HEK293 (cell line): ENCODE measurements at regions not wholly inside any gene's neighbourhood (a gene's known extent, or its start where the extent isn't known, plus 50 kb on each side); places are given as distances from the start of the nearest gene placed in this dataset.

ENCODE experiments used
- CTCF ChIA-PET: fragments of 350-600 bp; formaldehyde crosslinking; extraction: SDS; loops from one replicate; lab custom pipeline; 2021; ENCODE audit warnings: antibody characterized with exemption; lab: Yijun Ruan, JAX
- POLR2A ChIA-PET: fragments of 300-600 bp; formaldehyde crosslinking; extraction: SDS; loops from one replicate; lab custom pipeline; 2020; ENCODE audit warnings: antibody characterized with exemption, inconsistent platforms; lab: Yijun Ruan, JAX
- H3K27ac ChIP-seq: fragments of 200-500 bp; sonication (Bioruptor generic); 2 replicates; pipeline ENCODE4 v1.5.1; 2014; ENCODE audit warnings: low read depth, low read length, control low read depth, inconsistent platforms; ENCODE audit errors: extremely low read depth
- H3K36me3 ChIP-seq, 2 experiments: fragments of 200-500 bp in 1 of 2; sonication (Bioruptor generic) in 1 of 2; 1 replicate in 1 of 2; 2 replicates in 1 of 2; pipeline ENCODE4 v1.5.1; 2014 to 2017; ENCODE audit warnings: inconsistent platforms in 2 of 2, low read length in 2 of 2; ENCODE audit not compliant: control insufficient read depth in 2 of 2, insufficient read depth in 1 of 2
- H3K4me1 ChIP-seq: fragments of 200-500 bp; sonication (Bioruptor generic); 2 replicates; pipeline ENCODE4 v1.5.1; 2014; ENCODE audit warnings: mild to moderate bottlenecking, low read length, inconsistent platforms; ENCODE audit not compliant: control insufficient read depth, insufficient read depth
- H3K4me3 ChIP-seq: 2 replicates; pipeline ENCODE4 v1.5.1; 2011; ENCODE audit warnings: low read depth, mild to moderate bottlenecking, control low read depth, low read length, moderate library complexity
- H3K9me3 ChIP-seq: fragments of 200-500 bp; sonication (Bioruptor generic); 2 replicates; pipeline ENCODE4 v1.5.1; 2014; ENCODE audit warnings: low read depth, low read length, inconsistent platforms; ENCODE audit not compliant: control insufficient read depth, insufficient read depth
- BCL11B ChIP-seq: fragments of 450-650 bp; formaldehyde crosslinking; IDR thresholded peaks from 2 replicates; pipeline ENCODE4 v1.5.1; 2016; ENCODE audit warnings: low read depth, missing biosample characterization, missing genetic modification characterization
- CTCF ChIP-seq: fragments of 450-650 bp; formaldehyde crosslinking; IDR thresholded peaks from 2 replicates; pipeline ENCODE4 v1.5.1; 2016; ENCODE audit warnings: missing biosample characterization, missing genetic modification characterization
- HOXC10 ChIP-seq: sonication (generic); formaldehyde crosslinking; IDR thresholded peaks from 2 replicates; pipeline ENCODE4 v1.8.1; 2023; ENCODE audit warnings: mild to moderate bottlenecking, missing genetic modification reagents
- OVOL3 ChIP-seq: fragments of 450-650 bp; formaldehyde crosslinking; IDR thresholded peaks from 2 replicates; pipeline ENCODE4 v1.5.1; 2016; ENCODE audit warnings: missing biosample characterization, missing genetic modification characterization
- PBX3 ChIP-seq: sonication (generic); formaldehyde crosslinking; IDR thresholded peaks from 2 replicates; pipeline ENCODE4 v1.8.1; 2022; ENCODE audit warnings: mild to moderate bottlenecking, moderate library complexity, missing genetic modification reagents
- PRDM1 ChIP-seq: fragments of 450-650 bp; formaldehyde crosslinking; IDR thresholded peaks from 2 replicates; pipeline ENCODE4; 2016; ENCODE audit warnings: missing biosample characterization, missing genetic modification characterization
- TRIM28 ChIP-seq: IDR thresholded peaks from 2 replicates; pipeline ENCODE4 v1.6.1; 2011; ENCODE audit warnings: low read length, control low read depth, borderline replicate concordance
- WT1 ChIP-seq: fragments of 450-650 bp; formaldehyde crosslinking; IDR thresholded peaks from 2 replicates; pipeline ENCODE4 v1.5.1; 2016; ENCODE audit warnings: missing biosample characterization, missing genetic modification characterization
- ZBTB11 ChIP-seq: fragments of 450-650 bp; formaldehyde crosslinking; conservative IDR thresholded peaks from 2 replicates; pipeline ENCODE4 v1.5.1; 2016; ENCODE audit warnings: low read depth, missing biosample characterization, missing genetic modification characterization
- ZBTB20 ChIP-seq: fragments of 450-650 bp; formaldehyde crosslinking; IDR thresholded peaks from 2 replicates; pipeline ENCODE4 v1.5.1; 2016; ENCODE audit warnings: missing biosample characterization, missing genetic modification characterization
- ZNF366 ChIP-seq: fragments of 450-650 bp; formaldehyde crosslinking; conservative IDR thresholded peaks from 2 replicates; pipeline ENCODE4 v1.5.1; 2016; ENCODE audit warnings: missing biosample characterization, missing genetic modification characterization
- ZNF501 ChIP-seq: fragments of 450-650 bp; formaldehyde crosslinking; IDR thresholded peaks from 2 replicates; pipeline ENCODE4 v1.5.1; 2016; ENCODE audit warnings: missing biosample characterization, missing genetic modification characterization
- ZNF518A ChIP-seq: fragments of 450-650 bp; formaldehyde crosslinking; conservative IDR thresholded peaks from 2 replicates; pipeline ENCODE4 v1.5.1; 2016; ENCODE audit warnings: low read depth, missing biosample characterization, missing genetic modification characterization
- ZNF558 ChIP-seq: fragments of 450-650 bp; formaldehyde crosslinking; IDR thresholded peaks from 2 replicates; pipeline ENCODE4 v1.5.1; 2016; ENCODE audit warnings: missing biosample characterization, missing genetic modification characterization
- ZNF621 ChIP-seq: fragments of 450-650 bp; formaldehyde crosslinking; IDR thresholded peaks from 2 replicates; pipeline ENCODE4 v1.5.1; 2017; ENCODE audit warnings: missing biosample characterization, missing genetic modification characterization
- ZNF658 ChIP-seq: fragments of 450-650 bp; formaldehyde crosslinking; IDR thresholded peaks from 2 replicates; pipeline ENCODE4; 2016; ENCODE audit warnings: missing biosample characterization, missing genetic modification characterization
- ZNF670 ChIP-seq: fragments of 450-650 bp; formaldehyde crosslinking; IDR thresholded peaks from 2 replicates; pipeline ENCODE4 v1.5.1; 2016; ENCODE audit warnings: missing biosample characterization, missing genetic modification characterization, low read depth
- ZNF704 ChIP-seq: fragments of 450-650 bp; formaldehyde crosslinking; IDR thresholded peaks from 2 replicates; pipeline ENCODE4 v1.5.1; 2016; ENCODE audit warnings: missing biosample characterization, missing genetic modification characterization
- TF ChIP-seq, protein P1 (sequence below): fragments of 450-650 bp; formaldehyde crosslinking; IDR thresholded peaks from 2 replicates; pipeline ENCODE4 v1.5.1; 2017; ENCODE audit warnings: missing biosample characterization, missing genetic modification characterization

- Histone ChIP-seq H3K9me3 (no peaks in the 10 kb centered on the region), H3K27ac (no peak overlapping the region)
- no peak for TF ChIP-seq PRDM1 (tag by site-specific recombination)
- TF ChIP-seq, all 188 proteins: peak for 0
- CTCF ChIA-PET: no interaction called here
- Histone ChIP-seq H3K4me1 (no peaks in the 10 kb centered on the region), H3K36me3 (no peaks in the 10 kb centered on the region), H3K4me3 (no peak overlapping the region)
- POLR2A ChIA-PET: no interaction called here
These were observed 265.3 kb upstream of the GOLIM4 start for GRCh38 chr3:168360993-168361392.

DNA sequence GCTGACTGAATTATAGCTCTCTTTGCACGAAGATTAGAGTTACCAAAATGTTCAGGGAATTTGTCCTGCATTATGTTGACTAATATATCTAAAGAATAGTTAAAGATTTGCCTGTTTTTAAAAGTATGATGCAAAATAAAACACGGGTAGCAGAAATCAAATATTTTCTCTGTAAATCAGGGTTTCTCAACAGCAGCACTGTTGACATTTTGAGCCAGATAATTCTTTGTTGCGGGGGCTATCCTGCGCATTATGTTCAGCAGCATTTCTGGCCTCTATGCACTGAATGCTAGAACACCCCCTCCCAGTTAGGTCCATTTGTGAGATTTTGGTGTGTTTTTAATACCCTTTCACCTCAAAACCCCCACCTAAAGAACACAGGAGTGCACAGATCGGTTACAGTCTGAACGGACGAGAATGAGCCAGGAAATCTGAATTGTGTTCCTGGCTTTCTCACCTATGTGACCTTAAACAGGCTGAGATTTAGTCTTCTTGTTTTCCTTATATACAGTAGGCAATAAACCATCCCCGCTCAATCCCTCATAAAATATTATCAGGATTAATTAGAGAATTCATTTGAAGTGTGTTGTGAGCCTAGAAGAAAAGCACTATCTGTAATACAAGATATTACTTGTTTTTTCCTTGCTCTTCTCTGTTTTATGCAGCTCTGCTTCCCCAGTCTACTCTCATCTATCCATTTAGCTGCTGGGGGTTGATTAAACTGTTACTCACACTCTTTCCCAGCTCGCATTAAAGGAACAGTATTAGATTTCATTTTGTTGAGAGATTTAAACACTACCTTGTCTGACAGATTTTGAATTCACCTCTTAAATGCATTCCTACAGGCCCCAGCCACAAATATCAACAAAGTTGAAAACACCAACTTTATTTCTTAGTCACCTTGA is 247.5 kb upstream of the GOLIM4 start:
- no peak overlapping the region for H3K4me3 ChIP-seq
- ChIA-PET POLR2A (interaction anchor here (1.0 kb wide), 1 partner anchor 93 kb away, joined by 3 read pairs; no protein-coding TSS in a partner anchor), CTCF (no interaction called here)
- no peak overlapping the region for H3K27ac ChIP-seq
- H3K4me1 ChIP-seq: peaks cover 13% of the 10 kb centered on the region
- no peaks in the 10 kb centered on the region for H3K9me3 ChIP-seq
- H3K36me3 ChIP-seq: no peaks in the 10 kb centered on the region
- no peak for TF ChIP-seq ZNF704 (tag by site-specific recombination)
- no peak for TF ChIP-seq BCL11B (tag by site-specific recombination)
- TF ChIP-seq ZNF501: no peak
- peak; percentile 50; the same call in 1 of the 2 replicates for TF ChIP-seq ZBTB20
- no peak for TF ChIP-seq ZNF518A (tag by site-specific recombination)
- TF ChIP-seq PBX3: no peak
- no peak for TF ChIP-seq ZNF670
- no peak for TF ChIP-seq ZNF558 (tag by site-specific recombination)
- no peak for TF ChIP-seq HOXC10 (CRISPR knock-in tag)
- TF ChIP-seq CTCF (tag by site-specific recombination): no peak
- no peak for TF ChIP-seq ZNF366 (tag by site-specific recombination)
- TF ChIP-seq WT1 (tag by site-specific recombination): no peak
- no peak for TF ChIP-seq ZNF658 (tag by site-specific recombination)
- TF ChIP-seq, protein P1, sequence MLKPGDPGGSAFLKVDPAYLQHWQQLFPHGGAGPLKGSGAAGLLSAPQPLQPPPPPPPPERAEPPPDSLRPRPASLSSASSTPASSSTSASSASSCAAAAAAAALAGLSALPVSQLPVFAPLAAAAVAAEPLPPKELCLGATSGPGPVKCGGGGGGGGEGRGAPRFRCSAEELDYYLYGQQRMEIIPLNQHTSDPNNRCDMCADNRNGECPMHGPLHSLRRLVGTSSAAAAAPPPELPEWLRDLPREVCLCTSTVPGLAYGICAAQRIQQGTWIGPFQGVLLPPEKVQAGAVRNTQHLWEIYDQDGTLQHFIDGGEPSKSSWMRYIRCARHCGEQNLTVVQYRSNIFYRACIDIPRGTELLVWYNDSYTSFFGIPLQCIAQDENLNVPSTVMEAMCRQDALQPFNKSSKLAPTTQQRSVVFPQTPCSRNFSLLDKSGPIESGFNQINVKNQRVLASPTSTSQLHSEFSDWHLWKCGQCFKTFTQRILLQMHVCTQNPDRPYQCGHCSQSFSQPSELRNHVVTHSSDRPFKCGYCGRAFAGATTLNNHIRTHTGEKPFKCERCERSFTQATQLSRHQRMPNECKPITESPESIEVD (tag by site-specific recombination): peak; percentile 47; the same call in 1 of the 2 replicates
- TF ChIP-seq ZNF621: no peak
- no peak for TF ChIP-seq TRIM28
- TF ChIP-seq ZBTB11 (tag by site-specific recombination): peak; percentile 65
- TF ChIP-seq OVOL3: no peak
